HPDE6-E6E7 (cell line): ENCODE measurements at regions not wholly inside any gene's neighbourhood (a gene's known extent, or its start where the extent isn't known, plus 50 kb on each side); places are given as distances from the start of the nearest gene placed in this dataset.

ENCODE experiments used
- DNase-seq: peaks from one replicate; pipeline ENCODE4 v3.0.0; 2011; ENCODE audit warnings: missing footprints; ENCODE audit errors: extremely low spot score

GRCh38 chr10:4058514-4059029 lies 273.6 kb upstream of the KLF6 start:
- DNase-seq: no peak

GRCh38 chr10:4057725-4058513 lies 272.9 kb upstream of the KLF6 start:
- no peak for DNase-seq

- DNase-seq: no peak
Measured at GRCh38 chr10:4057021-4057420, 272.0 kb upstream of the KLF6 start.

DNA sequence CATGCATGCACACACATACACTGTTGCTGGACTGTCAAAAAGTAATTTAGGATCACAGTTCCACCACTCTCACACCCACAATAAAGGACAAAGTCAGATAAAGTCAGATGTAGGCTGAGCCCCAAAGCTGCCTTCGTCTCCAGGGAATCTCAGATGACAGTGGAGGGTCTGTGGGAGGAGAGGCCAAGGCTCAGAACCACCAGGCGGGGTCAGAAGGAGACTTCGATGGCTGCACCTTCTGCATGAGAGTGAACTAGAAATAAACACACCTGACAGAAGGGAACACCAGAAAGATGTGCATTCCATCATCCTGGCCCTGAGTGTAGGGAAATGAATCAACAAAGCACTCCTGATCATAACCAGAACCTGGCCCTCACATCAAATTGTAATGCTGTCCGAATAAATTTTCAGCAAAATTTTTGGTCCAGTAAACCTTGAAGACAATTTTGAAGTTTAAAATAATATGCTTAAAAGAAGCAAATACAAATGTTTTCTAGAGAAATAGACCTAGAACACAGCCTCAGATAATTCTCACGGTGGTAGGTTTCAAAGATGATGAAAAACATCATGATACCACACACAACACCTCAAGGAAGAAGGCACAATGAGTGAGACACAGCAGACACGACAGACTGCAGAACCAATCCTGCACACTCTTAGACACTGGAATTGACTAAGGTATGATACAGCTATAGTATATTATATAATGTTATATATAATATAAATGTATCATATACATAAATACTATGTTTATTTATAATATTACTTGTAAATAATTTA lies 269.8 kb upstream of the KLF6 start:
- DNase-seq: no peak

DNA sequence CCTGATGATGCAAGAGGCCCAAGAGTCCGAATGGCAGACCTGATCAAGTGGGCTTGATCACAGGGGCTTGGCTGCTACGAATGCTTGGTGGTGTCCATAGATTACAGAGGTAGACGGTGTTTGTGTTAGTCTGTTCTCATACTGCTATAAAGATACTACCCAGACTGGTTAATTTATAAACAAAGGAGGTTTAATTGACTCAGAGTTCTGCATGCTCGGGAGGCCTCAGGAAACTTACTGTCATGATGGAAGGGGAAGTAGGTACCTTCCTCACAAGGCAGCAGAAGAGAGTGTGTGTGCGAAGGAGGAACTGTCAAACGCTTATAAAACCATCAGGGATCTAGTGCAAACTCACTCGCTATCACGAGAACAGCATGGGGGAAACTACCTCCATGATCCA lies 268.9 kb upstream of the KLF6 start:
- no peak for DNase-seq

DNA sequence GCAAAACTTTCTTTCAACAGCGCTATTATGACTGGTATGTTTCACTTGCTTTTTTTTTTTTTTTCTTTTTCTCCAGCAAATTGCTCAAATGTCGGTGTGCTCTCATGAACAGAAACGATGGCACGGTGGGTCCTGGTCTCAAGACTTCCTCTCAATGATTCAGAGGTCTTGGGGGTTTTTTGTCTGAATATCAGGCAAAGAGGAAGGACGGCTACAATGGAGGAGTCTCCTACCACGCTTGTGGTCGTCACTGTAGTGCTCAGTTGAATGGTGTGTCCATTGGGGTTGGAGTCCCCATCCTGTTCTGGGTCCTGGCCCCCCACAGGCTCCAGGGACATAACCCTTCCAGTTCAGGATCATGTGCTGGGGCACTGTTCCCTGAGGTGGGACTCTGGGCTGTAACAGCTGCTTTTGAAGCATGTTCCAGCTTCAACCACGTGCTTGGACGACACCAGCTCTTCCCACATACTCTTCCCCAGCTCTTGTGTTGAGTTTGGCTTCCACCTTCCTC lies 266.7 kb upstream of the KLF6 start:
- no peak for DNase-seq

GRCh38 chr10:4051011-4051640 lies 266.1 kb upstream of the KLF6 start:
- no peak for DNase-seq

DNA sequence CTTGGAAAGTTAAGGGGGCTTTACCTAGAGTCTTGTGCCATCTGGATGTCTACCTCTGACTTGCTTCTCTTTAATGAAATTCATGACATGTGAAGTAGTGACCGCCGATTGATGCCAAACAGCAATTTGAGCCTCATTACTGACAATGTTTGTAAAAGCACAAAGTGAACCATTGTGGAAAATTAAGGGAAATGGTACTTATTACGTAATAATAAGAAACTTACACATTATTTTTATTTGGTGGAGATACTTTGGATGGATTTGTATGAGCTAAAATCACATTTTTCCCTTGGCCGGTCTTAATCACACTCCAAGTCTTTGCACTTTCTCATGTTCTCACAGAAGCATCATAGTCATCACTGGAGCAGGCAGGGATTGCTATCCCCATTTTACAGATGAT lies 265.1 kb upstream of the KLF6 start:
- DNase-seq: no peak

DNA sequence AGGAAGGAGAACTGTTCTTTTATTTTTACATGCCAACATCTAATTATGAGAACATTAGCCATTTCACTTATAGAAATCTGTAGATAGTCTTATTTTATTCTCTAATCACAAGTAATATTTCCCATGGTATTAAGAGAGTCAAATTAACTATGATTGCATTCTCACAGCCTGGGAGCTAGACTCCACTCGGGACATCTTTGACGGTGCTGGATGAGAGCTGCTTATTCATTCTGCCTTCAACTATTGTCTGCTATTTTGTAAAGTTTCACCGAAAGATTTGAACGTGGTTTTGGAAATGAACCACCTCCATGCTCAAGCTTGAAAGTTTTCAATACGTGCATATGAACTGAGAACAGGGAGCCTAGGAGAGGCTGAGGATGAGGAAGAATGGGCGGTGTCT lies 264.3 kb upstream of the KLF6 start:
- no peak for DNase-seq

DNA sequence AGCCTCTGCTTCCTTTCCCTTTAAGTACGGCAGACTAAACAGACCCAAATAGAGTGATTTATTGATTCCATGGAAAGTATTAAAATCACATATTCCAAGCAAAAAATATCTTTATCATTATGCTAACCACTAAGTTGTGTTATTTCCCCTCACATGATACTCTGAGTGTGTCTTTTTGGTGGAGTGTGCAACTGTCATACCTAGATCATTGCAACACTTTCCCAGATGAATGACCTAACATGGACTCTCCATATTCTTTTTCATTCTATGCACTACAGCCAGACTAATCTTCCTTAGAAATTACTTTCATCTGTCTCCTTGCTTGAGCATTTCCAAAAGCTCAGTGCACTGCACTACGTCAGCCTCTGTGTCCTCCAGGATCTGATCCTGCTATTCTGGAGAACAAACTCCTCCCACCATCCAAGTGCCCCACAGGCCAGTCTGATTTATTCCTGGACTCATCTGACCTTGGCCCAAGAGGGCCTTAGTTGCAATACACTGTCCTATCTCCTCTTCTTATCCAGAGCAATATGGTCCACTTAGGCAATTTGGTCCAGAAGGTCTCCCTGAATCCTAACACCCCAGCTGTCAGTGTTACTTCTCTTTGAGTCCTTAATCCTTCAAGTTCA lies 263.3 kb upstream of the KLF6 start:
- DNase-seq: no peak

- DNase-seq: no peak
Measured at GRCh38 chr10:4046712-4047354, 261.8 kb upstream of the KLF6 start.

DNA sequence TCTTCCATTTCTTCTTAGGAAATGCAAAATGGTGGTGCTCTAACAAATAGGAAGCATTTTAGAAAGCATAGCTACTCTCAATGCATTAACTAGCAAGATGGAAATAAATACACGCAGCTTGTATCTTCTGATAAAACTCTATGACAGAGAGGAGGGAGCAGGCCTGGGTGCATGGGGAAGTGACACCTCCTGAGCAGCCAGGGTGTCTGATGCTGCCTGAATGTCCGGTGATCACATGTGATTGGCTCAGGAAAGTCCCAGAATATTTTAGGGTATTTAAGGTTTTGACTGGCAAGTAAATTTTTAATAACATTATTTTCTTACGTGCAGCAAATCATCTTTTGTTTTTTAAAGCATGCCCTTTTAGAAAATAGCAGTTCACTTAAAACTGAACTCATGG lies 261.0 kb upstream of the KLF6 start:
- DNase-seq: no peak

- DNase-seq: no peak
Measured at GRCh38 chr10:4043897-4044665, 259.1 kb upstream of the KLF6 start.

DNA sequence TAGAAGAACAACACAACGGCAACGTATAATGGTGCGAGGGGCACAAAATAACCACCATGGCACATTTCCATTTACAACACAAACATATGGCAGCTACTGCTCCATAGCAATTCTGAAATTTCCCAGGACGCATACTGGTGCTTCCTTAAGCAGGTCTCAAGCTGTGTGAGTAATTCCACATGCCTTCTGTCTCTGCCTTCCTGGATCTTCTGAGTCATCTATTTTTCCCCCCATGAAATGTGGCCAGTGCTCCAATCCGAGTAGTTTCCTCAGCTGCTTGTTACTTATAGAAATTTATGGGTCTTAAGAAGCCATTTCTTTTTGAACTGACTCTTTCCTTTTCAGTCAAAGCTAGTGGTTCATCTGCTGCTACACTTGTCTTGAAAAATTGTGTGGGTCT lies 256.6 kb upstream of the KLF6 start:
- DNase-seq: no peak

- DNase-seq: no peak
Measured at GRCh38 chr10:4038000-4038399, 253.0 kb upstream of the KLF6 start.

DNA sequence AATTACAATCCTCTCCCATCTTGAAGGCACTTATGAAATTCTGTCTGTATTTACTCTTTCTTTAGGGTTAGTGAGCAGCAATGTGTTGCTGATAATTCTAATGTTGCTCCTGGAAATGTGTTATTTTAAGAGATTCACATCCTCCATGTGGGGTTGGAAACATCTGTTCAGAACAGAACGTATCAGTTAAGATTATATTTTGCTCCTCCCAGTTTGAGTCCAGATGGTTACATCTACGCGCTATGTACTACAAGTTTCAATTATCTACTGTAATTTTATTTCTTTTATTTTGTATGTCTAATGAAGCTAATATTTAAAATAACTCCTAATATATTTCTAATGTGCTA lies 250.6 kb upstream of the KLF6 start:
- DNase-seq: no peak

DNA sequence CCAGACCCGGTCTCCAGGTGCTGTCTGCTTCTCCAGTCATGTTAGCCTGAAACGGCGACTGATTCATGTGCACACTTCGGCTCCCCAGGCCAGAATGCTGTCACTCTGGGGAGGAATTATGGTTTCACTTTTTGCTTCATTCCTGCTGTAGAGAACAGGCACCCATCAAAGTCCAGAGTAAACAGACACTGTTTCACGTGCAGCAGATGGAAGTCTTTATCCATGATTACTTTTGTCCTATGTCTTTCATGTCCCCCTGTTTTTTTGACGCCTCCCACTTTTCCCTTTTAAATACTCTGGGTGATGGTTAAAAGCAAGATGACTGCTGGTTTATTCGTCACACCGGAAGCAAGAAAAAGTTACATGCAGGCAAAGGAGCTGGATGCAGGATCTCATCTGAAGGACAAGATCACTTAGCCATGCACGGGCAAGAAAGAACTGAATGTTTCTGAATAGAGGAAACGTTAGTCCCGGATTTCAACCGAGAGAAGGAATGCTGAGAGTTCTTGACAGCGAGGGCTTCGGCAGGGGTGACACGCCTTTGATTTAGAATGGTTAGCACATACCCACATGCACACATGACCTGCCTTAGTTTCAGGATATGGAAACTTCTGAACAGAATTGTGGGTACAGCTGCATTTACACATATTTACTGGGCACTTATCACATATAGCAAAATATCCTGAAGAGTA lies 250.0 kb upstream of the KLF6 start:
- DNase-seq: no peak

DNA sequence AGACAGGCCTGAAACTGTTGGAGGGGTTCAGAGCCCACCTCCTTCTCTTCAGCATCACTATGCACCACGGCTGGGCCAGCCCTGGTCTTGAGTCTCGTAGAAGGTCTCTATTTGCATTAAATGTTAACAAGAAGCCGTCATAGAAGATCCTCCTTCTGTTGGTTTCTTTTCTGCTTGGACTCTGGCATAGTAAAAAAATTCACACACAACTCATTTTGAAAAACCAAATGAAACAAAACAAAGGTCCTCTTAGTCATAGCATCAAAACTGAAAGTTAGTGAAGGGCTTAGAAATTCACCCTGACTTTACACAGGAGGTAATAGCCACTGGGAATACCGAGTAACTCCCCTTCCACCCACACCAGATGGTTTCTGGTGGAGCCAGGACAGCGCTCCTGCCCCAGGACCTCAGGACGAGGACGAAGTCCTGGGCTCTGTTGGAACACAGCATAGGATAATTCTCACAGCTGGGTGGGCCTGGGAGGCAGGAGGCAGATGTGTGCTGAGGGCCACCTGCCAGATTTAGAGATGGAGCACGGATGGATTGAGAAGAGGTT lies 248.4 kb upstream of the KLF6 start:
- DNase-seq: no peak

DNA sequence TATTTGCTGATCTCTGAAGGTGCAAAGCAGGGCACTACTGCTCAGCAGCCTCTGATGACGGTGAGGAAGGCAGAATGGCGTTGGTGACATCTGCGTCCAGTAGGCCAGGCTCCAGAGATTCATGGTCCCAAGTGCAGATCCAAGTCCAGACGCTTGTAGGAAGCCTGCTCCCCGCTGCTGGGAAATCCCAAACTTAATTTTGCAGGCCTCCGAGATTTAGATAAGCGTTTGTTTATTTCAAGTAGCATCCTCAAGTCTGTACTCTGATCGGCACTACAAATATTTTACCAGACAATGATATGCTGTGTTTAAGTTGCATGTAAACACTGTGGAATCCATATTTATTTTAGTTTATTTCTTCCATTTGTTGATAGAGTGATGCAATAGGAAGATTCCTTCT lies 244.9 kb upstream of the KLF6 start:
- no peak for DNase-seq
